Ishikawa (cell line): ENCODE measurements at regions not wholly inside any gene's neighbourhood (a gene's known extent, or its start where the extent isn't known, plus 50 kb on each side); places are given as distances from the start of the nearest gene placed in this dataset.

Source experiments
- CEBPB ChIP-seq: IDR thresholded peaks from 2 replicates; pipeline ENCODE4 v1.6.1; 2012
- CREB1 ChIP-seq: IDR thresholded peaks from 2 replicates; pipeline ENCODE4 v1.6.1; 2012; ENCODE audit warnings: low read depth
- EGR1 ChIP-seq: IDR thresholded peaks from 2 replicates; pipeline ENCODE4 v1.6.1; 2012
- EP300 ChIP-seq: IDR thresholded peaks from 2 replicates; pipeline ENCODE4 v1.6.1; 2012; ENCODE audit warnings: borderline replicate concordance
- FOXM1 ChIP-seq: IDR thresholded peaks from 2 replicates; pipeline ENCODE4 v1.6.1; 2012; ENCODE audit warnings: low read depth, borderline replicate concordance
- MAX ChIP-seq: IDR thresholded peaks from 2 replicates; pipeline ENCODE4 v1.6.1; 2012
- NFIC ChIP-seq: IDR thresholded peaks from 2 replicates; pipeline ENCODE4 v1.6.1; 2012
- RAD21 ChIP-seq: IDR thresholded peaks from 2 replicates; pipeline ENCODE4 v1.6.1; 2012; ENCODE audit warnings: low read depth
- REST ChIP-seq: IDR thresholded peaks from 2 replicates; pipeline ENCODE4 v1.6.1; 2012; ENCODE audit warnings: low read depth, mild to moderate bottlenecking
- TAF1 ChIP-seq: IDR thresholded peaks from 2 replicates; pipeline ENCODE4 v1.6.1; 2012; ENCODE audit warnings: low read depth, mild to moderate bottlenecking
- TCF12 ChIP-seq: IDR thresholded peaks from 2 replicates; pipeline ENCODE4 v1.6.1; 2012; ENCODE audit warnings: low read depth
- TEAD4 ChIP-seq: IDR thresholded peaks from 2 replicates; pipeline ENCODE4 v1.6.1; 2012
- YY1 ChIP-seq: IDR thresholded peaks from 2 replicates; pipeline ENCODE4 v1.6.1; 2012; ENCODE audit warnings: low read depth
- ZBTB7A ChIP-seq: IDR thresholded peaks from 2 replicates; pipeline ENCODE4 v1.6.1; 2012; ENCODE audit warnings: low read depth
- TF ChIP-seq, protein P1 (sequence below): IDR thresholded peaks from 2 replicates; pipeline ENCODE4 v1.6.1; 2012

- TF ChIP-seq MAX, result no peak
- no peak for TF ChIP-seq EP300
- TF ChIP-seq TCF12, result no peak
- TF ChIP-seq CREB1, result no peak
- TF ChIP-seq TAF1, result no peak
- TF ChIP-seq ZBTB7A, result no peak
- TF ChIP-seq FOXM1, result no peak
- TF ChIP-seq CEBPB, result no peak
Measured at GRCh38 chr2:167595021-167595420, 652.4 kb downstream of the STK39 start.

DNA sequence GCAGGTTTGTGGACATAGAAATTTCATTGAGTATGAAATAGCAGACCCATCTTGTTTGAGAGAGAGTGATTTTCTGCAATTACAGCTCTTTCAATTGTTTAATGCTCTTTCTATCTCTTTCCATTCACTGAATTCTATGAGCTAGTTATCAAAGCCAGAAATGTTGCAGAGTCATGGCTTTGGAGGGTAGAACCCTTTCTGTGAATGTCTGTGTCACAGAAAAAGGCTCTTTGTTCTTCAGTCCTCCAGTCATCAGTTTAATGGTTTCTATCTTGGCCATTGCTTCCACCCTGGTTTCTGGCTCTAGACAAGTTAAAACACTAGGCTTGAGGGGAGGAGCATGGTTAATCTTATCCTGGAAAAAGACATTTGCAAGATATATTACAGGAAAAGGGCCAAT, 655.0 kb downstream of the STK39 start:
- no peak for TF ChIP-seq TEAD4
- TF ChIP-seq YY1, result no peak
- no peak for TF ChIP-seq ZBTB7A
- TF ChIP-seq, protein P1, sequence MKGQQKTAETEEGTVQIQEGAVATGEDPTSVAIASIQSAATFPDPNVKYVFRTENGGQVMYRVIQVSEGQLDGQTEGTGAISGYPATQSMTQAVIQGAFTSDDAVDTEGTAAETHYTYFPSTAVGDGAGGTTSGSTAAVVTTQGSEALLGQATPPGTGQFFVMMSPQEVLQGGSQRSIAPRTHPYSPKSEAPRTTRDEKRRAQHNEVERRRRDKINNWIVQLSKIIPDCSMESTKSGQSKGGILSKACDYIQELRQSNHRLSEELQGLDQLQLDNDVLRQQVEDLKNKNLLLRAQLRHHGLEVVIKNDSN, result no peak
- TF ChIP-seq EGR1, result no peak
- no peak for TF ChIP-seq CREB1
- TF ChIP-seq TCF12, result no peak
- no peak for TF ChIP-seq RAD21
- no peak for TF ChIP-seq EP300
- no peak for TF ChIP-seq REST

DNA sequence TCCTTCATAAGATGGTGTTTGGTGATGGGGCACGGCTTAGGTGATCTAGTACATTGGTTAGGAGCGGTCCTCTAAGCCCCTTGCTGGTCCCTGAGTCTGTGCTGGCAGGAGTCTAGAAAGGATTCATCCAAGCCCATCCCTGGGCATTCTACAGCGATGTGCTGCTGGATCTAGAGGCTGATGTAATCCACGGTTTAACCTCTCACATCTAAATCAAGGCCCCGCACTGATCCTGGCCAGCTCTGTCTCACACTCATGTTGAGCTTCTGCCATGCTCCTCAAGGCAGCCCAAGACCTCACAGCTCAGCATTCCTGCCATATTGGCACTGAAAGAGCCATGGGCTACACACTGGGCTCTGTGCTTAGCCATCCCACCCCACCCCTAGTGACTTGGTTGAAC, 664.8 kb downstream of the STK39 start:
- TF ChIP-seq TCF12 (no peak), CREB1 (no peak), MAX (no peak)

DNA sequence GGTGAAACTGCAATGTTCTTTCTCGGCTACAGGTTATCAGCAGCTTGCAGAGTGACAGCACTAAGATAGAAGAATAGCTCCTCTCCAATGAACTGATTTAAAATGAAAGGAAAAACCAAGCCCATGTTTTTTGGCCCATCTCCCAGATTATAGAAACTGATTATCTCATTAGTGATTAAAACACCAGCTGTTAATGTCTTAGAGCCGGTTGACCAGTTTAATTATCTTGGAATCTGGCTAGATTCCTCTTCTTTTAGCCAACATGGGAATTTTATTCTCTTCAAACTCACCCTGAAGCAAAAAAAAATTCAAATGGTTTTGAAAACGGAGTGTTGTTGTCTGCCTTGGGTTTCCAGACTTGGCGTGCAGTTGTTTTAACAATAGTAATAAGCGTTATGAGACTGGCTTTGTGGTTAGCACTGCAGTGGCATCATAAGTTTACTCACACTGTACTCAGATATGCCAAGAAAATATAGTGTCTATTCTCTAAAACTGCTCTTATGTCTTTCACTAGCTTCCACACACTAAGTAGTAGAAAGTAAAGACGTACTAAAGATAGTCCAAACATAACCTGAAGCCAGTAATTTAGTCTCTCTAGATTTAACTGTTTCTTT, 665.3 kb downstream of the STK39 start:
- TF ChIP-seq MAX, result no peak
- TF ChIP-seq NFIC, result no peak
- TF ChIP-seq, protein P1, result no peak
- TF ChIP-seq FOXM1, result no peak
- TF ChIP-seq RAD21, result no peak
- no peak for TF ChIP-seq REST
- TF ChIP-seq CEBPB, result no peak
- TF ChIP-seq TCF12, result no peak
- no peak for TF ChIP-seq YY1
- no peak for TF ChIP-seq CREB1
- no peak for TF ChIP-seq EGR1
- no peak for TF ChIP-seq EP300
- TF ChIP-seq TEAD4, result no peak
- no peak for TF ChIP-seq TAF1
- no peak for TF ChIP-seq ZBTB7A

- TF ChIP-seq NFIC, result no peak
- TF ChIP-seq YY1, result no peak
- no peak for TF ChIP-seq CREB1
- no peak for TF ChIP-seq EGR1
- no peak for TF ChIP-seq ZBTB7A
- TF ChIP-seq REST, result no peak
- TF ChIP-seq MAX, result no peak
- no peak for TF ChIP-seq FOXM1
- no peak for TF ChIP-seq TAF1
- TF ChIP-seq, protein P1, result no peak
- no peak for TF ChIP-seq TCF12
- no peak for TF ChIP-seq TEAD4
- no peak for TF ChIP-seq RAD21
- TF ChIP-seq EP300, result no peak
- no peak for TF ChIP-seq CEBPB
Measured at GRCh38 chr2:167579826-167580225, 667.6 kb downstream of the STK39 start.
